H9 (cell line): ENCODE measurements at regions not wholly inside any gene's neighbourhood (a gene's known extent, or its start where the extent isn't known, plus 50 kb on each side); places are given as distances from the start of the nearest gene placed in this dataset.

ENCODE experiments used
- DNase-seq: peaks from one replicate; pipeline ENCODE4 v3.0.0-alpha.2; 2017
- H2AFZ ChIP-seq: one replicate; pipeline ENCODE4 v1.6.1; 2013; ENCODE audit warnings: mild to moderate bottlenecking, low read length, control low read depth, moderate library complexity
- H2AK5ac ChIP-seq: 2 replicates; pipeline ENCODE4 v1.6.1; 2013; ENCODE audit warnings: low read length, control low read depth, mixed read lengths; ENCODE audit not compliant: insufficient read length
- H2BK120ac ChIP-seq: one replicate; pipeline ENCODE4 v1.6.1; 2013; ENCODE audit warnings: low read depth, mild to moderate bottlenecking, low read length, control low read depth, inconsistent platforms; ENCODE audit not compliant: poor library complexity, severe bottlenecking
- H2BK12ac ChIP-seq: 2 replicates; pipeline ENCODE4 v1.6.1; 2013; ENCODE audit warnings: low read length, control low read depth, mixed read lengths, low read depth; ENCODE audit not compliant: insufficient read length
- H2BK15ac ChIP-seq: 2 replicates; pipeline ENCODE4 v1.6.1; 2013; ENCODE audit warnings: low read depth, low read length, control low read depth
- H2BK20ac ChIP-seq: one replicate; pipeline ENCODE4 v1.6.1; 2013; ENCODE audit warnings: low read depth, mild to moderate bottlenecking, low read length, control low read depth, inconsistent platforms; ENCODE audit not compliant: poor library complexity, severe bottlenecking
- H2BK5ac ChIP-seq: 2 replicates; pipeline ENCODE4 v1.6.1; 2013; ENCODE audit warnings: low read length, control low read depth, mixed read lengths; ENCODE audit not compliant: insufficient read length
- H3K14ac ChIP-seq: 2 replicates; pipeline ENCODE4 v1.6.1; 2013; ENCODE audit warnings: low read length, control low read depth; ENCODE audit not compliant: insufficient read depth
- H3K18ac ChIP-seq: 2 replicates; pipeline ENCODE4 v1.6.1; 2013; ENCODE audit warnings: low read depth, mild to moderate bottlenecking, mixed read lengths, low read length, control low read depth; ENCODE audit not compliant: insufficient read length
- H3K23ac ChIP-seq: 2 replicates; pipeline ENCODE4 v1.6.1; 2013; ENCODE audit warnings: low read length, control low read depth, mixed read lengths, low read depth; ENCODE audit not compliant: insufficient read length
- H3K23me2 ChIP-seq: 2 replicates; pipeline ENCODE4 v1.6.1; 2013; ENCODE audit warnings: low read depth, mild to moderate bottlenecking, mixed read lengths, low read length, control low read depth; ENCODE audit not compliant: insufficient read length, poor library complexity, severe bottlenecking
- H3K27ac ChIP-seq: 2 replicates; pipeline ENCODE4 v1.5.1; 2013; ENCODE audit warnings: low read length, control low read depth, mixed read lengths, low read depth; ENCODE audit not compliant: insufficient read length
- H3K27me3 ChIP-seq: 2 replicates; pipeline ENCODE4 v1.6.1; 2013; ENCODE audit warnings: low read length, control low read depth, inconsistent platforms; ENCODE audit not compliant: insufficient read depth
- H3K4ac ChIP-seq: 2 replicates; pipeline ENCODE4 v1.6.1; 2013; ENCODE audit warnings: low read depth, mild to moderate bottlenecking, control low read depth, inconsistent platforms, low read length, moderate library complexity
- H3K4me1 ChIP-seq: 2 replicates; pipeline ENCODE4 v1.6.1; 2013; ENCODE audit warnings: low read length, control low read depth, inconsistent platforms; ENCODE audit not compliant: insufficient read depth
- H3K4me2 ChIP-seq: 2 replicates; pipeline ENCODE4 v1.6.1; 2013; ENCODE audit warnings: low read length, control low read depth, mixed read lengths; ENCODE audit not compliant: insufficient read length, insufficient read depth
- H3K56ac ChIP-seq: 2 replicates; pipeline ENCODE4 v1.6.1; 2013; ENCODE audit warnings: low read depth, mild to moderate bottlenecking, mixed read lengths, low read length, control low read depth; ENCODE audit not compliant: insufficient read length
- H3K79me1 ChIP-seq: 2 replicates; pipeline ENCODE4 v1.6.1; 2013; ENCODE audit warnings: low read depth, mild to moderate bottlenecking, moderate library complexity, low read length, control low read depth, inconsistent platforms; ENCODE audit not compliant: insufficient read depth, poor library complexity, severe bottlenecking
- H3K79me2 ChIP-seq: 2 replicates; pipeline ENCODE4 v1.6.1; 2013; ENCODE audit warnings: low read length, control low read depth, inconsistent platforms; ENCODE audit not compliant: insufficient read depth
- H3K9ac ChIP-seq: 2 replicates; pipeline ENCODE4 v1.6.1; 2013; ENCODE audit warnings: low read length, control low read depth, mixed read lengths; ENCODE audit not compliant: insufficient read length; ENCODE audit errors: extremely low read depth
- H3K9me3 ChIP-seq: one replicate; pipeline ENCODE4 v1.6.1; 2013; ENCODE audit warnings: low read depth, low read length, inconsistent platforms; ENCODE audit not compliant: control insufficient read depth
- H3T11ph ChIP-seq: one replicate; pipeline ENCODE4 v1.6.1; 2013; ENCODE audit warnings: mild to moderate bottlenecking, low read length, control low read depth, inconsistent platforms
- H4K20me1 ChIP-seq: one replicate; pipeline ENCODE4 v1.6.1; 2013; ENCODE audit not compliant: control insufficient read depth, insufficient read length, insufficient read depth
- H4K5ac ChIP-seq: 2 replicates; pipeline ENCODE4 v1.6.1; 2013; ENCODE audit warnings: low read depth, mild to moderate bottlenecking, mixed read lengths, low read length, control low read depth; ENCODE audit not compliant: insufficient read length
- H4K8ac ChIP-seq: replicated peaks from 2 replicates; pipeline ENCODE4 v1.6.1; 2013; ENCODE audit warnings: low read length, control low read depth, mixed read lengths, low read depth; ENCODE audit not compliant: insufficient read length
- H4K91ac ChIP-seq: 2 replicates; pipeline ENCODE4 v1.6.1; 2013; ENCODE audit warnings: low read depth, mild to moderate bottlenecking, moderate library complexity, mixed read lengths, low read length, control low read depth; ENCODE audit not compliant: insufficient read length
- H3K27ac Mint-ChIP-seq, 3 experiments: 2 replicates in 2 of 3; 3 replicates in 1 of 3; pipeline ENCODE4 v1.8.0; 2020 to 2021; ENCODE audit warnings: mixed read lengths in 3 of 3, mild to moderate bottlenecking in 1 of 3, moderate library complexity in 1 of 3
- H3K27me3 Mint-ChIP-seq: 2 replicates; pipeline ENCODE4 v1.8.0; 2021; ENCODE audit warnings: low read depth, mild to moderate bottlenecking, moderate library complexity, mixed read lengths
- H3K36me3 Mint-ChIP-seq, 3 experiments: 2 replicates in 2 of 3; 3 replicates in 1 of 3; pipeline ENCODE4 v1.8.0; 2020 to 2021; ENCODE audit warnings: low read depth in 3 of 3, mixed read lengths in 3 of 3; ENCODE audit not compliant: insufficient read depth in 1 of 3
- H3K4me1 Mint-ChIP-seq, 2 experiments: 2 replicates each; pipeline ENCODE4 v1.8.0; 2020; ENCODE audit warnings: mixed read lengths in 2 of 2
- H3K4me3 Mint-ChIP-seq, 2 experiments: 2 replicates in 1 of 2; 3 replicates in 1 of 2; pipeline ENCODE4 v1.8.0; 2020 to 2021; ENCODE audit warnings: mild to moderate bottlenecking in 2 of 2, mixed read lengths in 2 of 2, moderate library complexity in 1 of 2
- H3K9me3 Mint-ChIP-seq, 2 experiments: 2 replicates in 1 of 2; 3 replicates in 1 of 2; pipeline ENCODE4 v1.8.0; 2020; ENCODE audit warnings: mild to moderate bottlenecking in 2 of 2, mixed read lengths in 2 of 2, moderate library complexity in 1 of 2
- WGBS: extraction: QIAGEN DNeasy Blood & Tissue Kit; methylation state at CpG from one replicate; pipeline ENCODE4 v1.1.7; 2013; ENCODE audit warnings: missing lambda C conversion rate, low lambda C conversion rate, mixed read lengths; ENCODE audit not compliant: insufficient read length; ENCODE audit errors: extremely low coverage; 5-methylcytosine and 5-hydroxymethylcytosine counted together
- TF ChIP-seq, protein P1 (sequence below): fragments of 200-600 bp; sonication (generic); conservative IDR thresholded peaks from 3 replicates; pipeline ENCODE4 v1.8.0; 2021; ENCODE audit warnings: antibody characterized with exemption, mild to moderate bottlenecking

DNA sequence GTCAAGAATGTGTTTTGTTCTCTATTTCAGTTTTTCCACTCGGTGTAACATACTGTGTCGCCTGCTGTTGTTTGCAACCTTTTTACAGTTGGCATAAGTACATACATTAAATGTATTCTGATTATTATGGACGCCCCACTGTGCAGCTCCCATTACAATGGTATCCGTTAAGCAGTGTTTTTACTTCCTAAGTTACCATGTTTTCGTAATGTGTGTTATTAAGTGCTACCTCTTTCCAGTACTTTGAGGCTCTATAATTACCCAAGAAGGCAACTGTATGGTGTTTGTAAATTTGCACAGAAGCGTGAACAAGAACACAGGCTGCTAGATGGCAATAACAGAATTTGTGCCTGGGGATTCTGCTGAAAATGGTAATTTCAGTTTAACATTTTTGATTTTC lies 568.0 kb upstream of the MARCKS start:
- Histone ChIP-seq H2BK12ac (no peak overlapping the region), H3K79me2 (no peaks in the 10 kb centered on the region), H3K27me3 (no peaks in the 10 kb centered on the region), H3K23ac (no peak overlapping the region), H4K5ac (no peak overlapping the region), H2AK5ac (no peak overlapping the region), H2BK20ac (no peak overlapping the region), H3K9me3 (no peaks in the 10 kb centered on the region), H3K79me1 (no peaks in the 10 kb centered on the region), H3K4me2 (no peak overlapping the region), H3K27ac (no peak overlapping the region), H2BK5ac (no peak overlapping the region), H3K18ac (no peak overlapping the region), H3K4me1 (peaks cover 4% of the 10 kb centered on the region; the same call in 1 of the 2 replicates), H4K20me1 (no peaks in the 10 kb centered on the region), H2BK120ac (no peak overlapping the region), H3K9ac (no peak overlapping the region), H3K4ac (no peak overlapping the region), H3K14ac (no peak overlapping the region), H2BK15ac (no peak overlapping the region), H3K56ac (no peak overlapping the region), H4K91ac (no peak overlapping the region), H4K8ac (no peak overlapping the region), H3K23me2 (no peaks in the 10 kb centered on the region), H3T11ph (no peak overlapping the region), H2AFZ (no peak overlapping the region)
- H3K27me3 Mint-ChIP-seq = no peaks in the 10 kb centered on the region
- peaks cover 13 to 16% of the 10 kb centered on the region in 2 experiments for H3K4me1 Mint-ChIP-seq
- DNase-seq = no peak
- no peak overlapping the region for H3K27ac Mint-ChIP-seq
- H3K9me3 Mint-ChIP-seq = peaks cover 4 to 18% of the 10 kb centered on the region in 2 experiments; a peak in 3 of 5 replicates
- H3K36me3 Mint-ChIP-seq = peaks cover 0 to 16% (median 12%) of the 10 kb centered on the region in 3 experiments; a peak in 4 of 7 replicates
- no peak overlapping the region for H3K4me3 Mint-ChIP-seq
- TF ChIP-seq, protein P1, sequence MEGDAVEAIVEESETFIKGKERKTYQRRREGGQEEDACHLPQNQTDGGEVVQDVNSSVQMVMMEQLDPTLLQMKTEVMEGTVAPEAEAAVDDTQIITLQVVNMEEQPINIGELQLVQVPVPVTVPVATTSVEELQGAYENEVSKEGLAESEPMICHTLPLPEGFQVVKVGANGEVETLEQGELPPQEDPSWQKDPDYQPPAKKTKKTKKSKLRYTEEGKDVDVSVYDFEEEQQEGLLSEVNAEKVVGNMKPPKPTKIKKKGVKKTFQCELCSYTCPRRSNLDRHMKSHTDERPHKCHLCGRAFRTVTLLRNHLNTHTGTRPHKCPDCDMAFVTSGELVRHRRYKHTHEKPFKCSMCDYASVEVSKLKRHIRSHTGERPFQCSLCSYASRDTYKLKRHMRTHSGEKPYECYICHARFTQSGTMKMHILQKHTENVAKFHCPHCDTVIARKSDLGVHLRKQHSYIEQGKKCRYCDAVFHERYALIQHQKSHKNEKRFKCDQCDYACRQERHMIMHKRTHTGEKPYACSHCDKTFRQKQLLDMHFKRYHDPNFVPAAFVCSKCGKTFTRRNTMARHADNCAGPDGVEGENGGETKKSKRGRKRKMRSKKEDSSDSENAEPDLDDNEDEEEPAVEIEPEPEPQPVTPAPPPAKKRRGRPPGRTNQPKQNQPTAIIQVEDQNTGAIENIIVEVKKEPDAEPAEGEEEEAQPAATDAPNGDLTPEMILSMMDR = no peak
- WGBS = no CpG with 5 or more reads among the region's 6 CpGs
